NT2/D1 (cell line): ENCODE measurements at regions not wholly inside any gene's neighbourhood (a gene's known extent, or its start where the extent isn't known, plus 50 kb on each side); places are given as distances from the start of the nearest gene placed in this dataset.

Experiments used
- SUZ12 ChIP-seq: IDR thresholded peaks from 2 replicates; pipeline ENCODE4 v1.6.1; 2011; ENCODE audit not compliant: insufficient read length, insufficient read depth; ENCODE audit errors: extremely low read depth
- YY1 ChIP-seq: IDR thresholded peaks from 2 replicates; pipeline ENCODE4 v1.6.1; 2011; ENCODE audit not compliant: insufficient read length, insufficient read depth
- ZNF274 ChIP-seq: IDR thresholded peaks from 2 replicates; pipeline ENCODE4 v1.6.1; 2011; ENCODE audit warnings: mild to moderate bottlenecking, low read depth, low read length

DNA sequence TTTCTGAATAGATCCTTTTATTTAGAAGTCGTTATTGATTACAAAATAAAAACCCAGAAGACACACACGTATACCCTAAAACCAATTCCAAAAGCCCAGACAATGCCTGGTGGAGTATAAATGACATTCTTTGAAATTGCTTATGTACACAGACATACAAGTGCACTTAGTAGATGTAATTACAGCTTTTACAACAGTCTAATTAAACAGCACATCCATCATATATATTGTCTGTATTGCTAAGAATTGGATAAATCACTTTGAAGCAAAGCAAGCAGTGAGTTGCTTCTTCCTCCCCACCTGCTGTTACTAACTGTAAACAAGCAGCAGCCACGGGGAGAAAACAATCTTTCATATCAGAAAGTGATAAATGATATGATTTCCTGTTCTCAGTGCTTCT is 645.7 kb downstream of the TLL1 start:
- no peak for TF ChIP-seq YY1
- no peak for TF ChIP-seq ZNF274
- no peak for TF ChIP-seq SUZ12
